NCI-H526 (cell line): ENCODE measurements at regions not wholly inside any gene's neighbourhood (a gene's known extent, or its start where the extent isn't known, plus 50 kb on each side); places are given as distances from the start of the nearest gene placed in this dataset.

Experiments used
- DNase-seq, 2 experiments: peaks; one replicate each; lab custom pipeline; 2025; lab: John Stamatoyannopoulos, UW

DNA sequence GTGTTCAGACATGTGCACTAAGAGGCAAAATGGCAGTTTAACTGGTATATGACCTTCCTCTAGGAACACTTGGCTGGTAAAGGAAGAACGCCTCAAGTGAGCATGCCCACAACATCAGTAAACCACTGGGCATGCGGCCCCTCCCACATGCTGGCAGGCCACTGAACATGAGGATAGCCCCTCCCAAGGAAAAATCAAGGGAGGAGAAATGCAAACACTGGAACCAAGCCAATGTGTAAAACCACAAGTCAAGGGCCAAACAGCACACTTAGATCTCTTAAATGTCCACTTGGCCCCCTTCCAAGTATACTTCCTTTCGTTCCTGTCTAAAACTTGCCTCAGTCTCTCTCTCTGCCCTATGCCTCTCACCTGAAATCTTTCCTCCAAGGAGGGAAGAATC, 980.8 kb downstream of the TSN start:
- no peak for DNase-seq

DNA sequence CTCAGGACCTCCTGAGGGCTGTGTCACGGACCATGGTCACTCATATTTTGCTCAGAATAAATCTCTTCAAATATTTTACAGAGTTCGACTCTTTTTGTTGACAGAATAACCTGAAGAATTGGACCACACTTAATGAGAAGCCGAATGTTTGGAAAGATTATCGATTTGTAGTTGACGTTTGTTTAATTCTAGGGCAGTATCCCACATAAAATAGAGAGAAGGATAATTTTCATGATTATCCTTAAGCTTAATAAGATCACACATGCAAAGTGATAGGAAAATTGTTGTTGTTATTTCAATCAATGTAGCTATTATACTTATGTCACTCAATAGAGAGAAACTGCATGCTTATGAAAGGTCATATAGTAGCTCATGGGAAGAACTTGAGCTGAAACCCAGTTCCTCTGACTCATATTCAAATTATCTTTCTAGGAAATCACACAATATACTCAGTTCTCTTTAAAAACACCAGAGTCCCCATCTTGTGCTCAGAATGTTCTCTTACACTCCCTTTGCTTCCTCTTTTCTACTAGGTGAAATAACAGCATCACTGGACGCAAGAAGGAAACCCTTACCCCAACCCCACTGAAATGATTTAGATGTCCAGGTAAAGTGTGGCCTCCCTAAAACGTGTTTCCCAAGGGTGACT, 982.1 kb downstream of the TSN start:
- DNase-seq = no peak

DNA sequence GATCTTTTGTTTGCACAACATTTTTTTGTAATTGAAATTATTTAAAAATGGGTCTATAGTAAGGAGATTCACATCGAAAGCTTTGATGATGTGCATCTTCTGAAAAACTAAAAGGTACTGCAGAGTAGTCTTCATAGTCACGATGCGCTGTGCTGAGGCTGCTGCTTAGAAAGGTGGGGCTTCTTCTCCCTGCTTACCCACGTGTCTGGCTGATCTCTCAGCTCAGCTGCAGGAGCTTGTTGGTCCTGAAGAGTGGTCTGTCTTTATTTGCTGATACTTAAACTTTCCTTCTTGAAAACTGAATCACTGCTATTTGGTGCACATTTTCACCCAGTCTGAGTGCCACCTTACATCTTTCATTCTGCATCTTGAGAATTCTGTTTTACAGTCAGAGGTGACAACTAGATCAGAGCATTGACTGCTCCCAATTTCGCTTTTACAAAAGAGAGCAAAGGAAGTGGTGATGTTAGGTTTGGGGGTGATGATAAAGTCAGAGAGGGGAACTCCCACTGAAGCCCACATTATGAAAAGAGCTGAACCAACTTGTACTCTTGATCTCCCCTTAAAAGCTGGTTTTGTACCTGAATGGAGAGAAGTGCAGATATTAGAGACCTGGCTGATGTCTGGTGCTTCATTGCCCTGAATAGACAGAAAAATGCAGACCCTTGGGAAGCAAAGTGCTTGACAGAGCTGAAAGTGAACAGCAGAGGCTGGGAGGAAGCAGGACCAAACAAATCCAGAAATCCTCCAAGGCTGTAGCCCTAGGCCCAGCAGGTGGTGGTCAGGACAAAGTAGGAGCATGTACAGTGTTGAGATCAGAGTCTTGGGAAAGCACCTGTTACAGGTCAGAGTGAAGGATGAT, 984.5 kb downstream of the TSN start:
- DNase-seq = no peak

DNA sequence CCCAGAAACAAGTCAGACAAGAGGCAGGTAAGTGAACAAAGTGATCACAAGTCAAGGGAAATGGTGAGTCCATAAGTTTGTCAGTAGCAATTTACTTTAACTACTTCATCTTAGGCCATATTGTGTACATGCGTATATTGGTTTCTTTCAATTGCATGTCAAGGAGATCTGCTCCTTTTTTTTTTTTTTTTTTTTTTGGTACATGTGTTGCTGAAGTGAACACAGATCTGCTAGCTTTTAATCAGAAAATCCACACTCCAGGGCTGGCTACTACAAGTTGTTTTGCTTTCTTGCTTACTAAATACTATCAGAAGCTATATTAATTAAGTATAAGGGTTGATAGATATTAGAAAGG, 985.1 kb downstream of the TSN start:
- DNase-seq = no peak

DNA sequence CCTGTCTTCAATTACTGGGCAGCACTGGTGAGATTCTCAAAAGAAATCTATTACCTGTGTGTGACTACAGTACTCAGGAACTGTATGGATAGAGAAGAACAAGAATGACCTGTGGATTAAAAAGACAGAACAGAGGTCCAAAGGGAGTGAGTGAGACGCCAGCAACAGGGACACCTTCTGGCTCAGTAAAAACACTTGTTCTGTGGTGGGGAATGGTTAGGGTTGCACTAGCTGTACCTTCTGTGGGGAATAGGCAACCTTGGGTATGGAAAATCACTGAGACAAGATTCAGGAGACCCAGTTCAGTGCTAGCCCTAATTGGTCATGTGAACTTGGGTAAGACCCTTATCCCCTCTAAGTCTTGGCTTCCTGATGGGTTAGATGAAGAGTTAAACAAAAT, 986.0 kb downstream of the TSN start:
- no peak for DNase-seq

DNA sequence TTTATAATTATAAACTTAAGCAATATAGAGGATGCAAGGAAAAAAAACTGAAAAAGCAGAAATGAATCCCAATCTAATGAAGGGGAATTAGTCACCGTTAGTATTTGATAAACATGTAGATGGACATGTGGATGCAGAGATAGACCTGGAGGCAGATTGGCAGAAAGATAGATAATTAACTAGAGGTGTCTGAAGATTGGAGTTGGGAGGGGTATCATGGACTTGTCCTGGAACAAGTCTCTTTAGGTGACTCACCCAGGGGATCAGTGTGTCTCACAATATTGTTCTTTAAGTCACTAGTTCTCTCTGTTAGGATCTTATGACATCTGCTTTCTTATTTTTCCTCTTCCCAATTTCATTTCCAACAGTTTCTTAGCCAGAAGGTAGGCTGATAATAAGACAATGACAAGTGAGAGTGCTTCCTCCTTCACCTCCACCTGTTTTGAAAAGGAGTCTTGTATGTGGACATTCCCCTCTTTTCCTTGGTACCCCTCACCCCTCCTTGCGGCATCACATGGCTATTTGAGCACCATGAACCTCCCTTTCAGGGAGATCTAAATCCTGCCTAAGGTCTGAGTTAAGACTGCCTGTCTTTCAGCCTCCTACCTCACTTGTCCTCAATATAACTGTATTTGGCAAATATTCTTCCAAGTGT, 987.7 kb downstream of the TSN start:
- DNase-seq = no peak

DNA sequence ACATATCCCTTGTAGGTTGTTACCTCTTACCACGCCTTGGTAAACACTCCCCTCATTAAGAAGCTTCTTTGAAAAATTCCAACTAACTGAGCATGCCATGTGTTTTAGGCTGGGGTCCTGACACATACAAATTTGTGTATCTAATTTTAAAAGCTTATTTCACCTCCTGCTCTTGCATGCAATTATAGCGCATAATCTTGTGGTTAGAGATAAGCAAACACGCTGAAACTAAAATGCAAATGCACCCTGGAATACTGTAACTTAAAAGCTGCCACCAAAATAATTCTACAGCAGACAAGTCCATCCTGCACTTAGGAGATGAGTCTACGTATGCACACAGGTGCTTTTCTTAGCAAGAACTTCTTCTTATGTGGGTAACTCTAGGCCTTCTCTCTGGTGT, 990.2 kb downstream of the TSN start:
- peak; percentile 35 to 64 for DNase-seq

DNA sequence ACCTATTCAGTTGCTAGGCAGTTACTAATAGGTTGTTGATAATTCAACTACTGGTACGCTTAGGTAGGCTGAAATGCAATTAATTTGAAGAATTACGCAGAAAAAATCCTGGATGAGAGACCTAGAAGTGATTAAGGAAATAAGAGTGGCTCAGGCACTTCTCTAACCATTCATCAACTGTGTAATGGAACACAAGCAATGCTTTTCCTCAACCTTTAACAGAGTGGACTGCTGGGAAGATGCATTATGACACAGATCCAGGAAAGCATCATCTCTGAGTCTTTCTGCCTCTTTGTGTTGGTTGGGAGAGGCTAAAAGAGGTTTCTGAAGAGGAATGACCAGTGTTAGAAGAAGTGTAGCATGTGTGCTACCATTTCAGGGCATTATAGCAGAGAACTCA, 992.2 kb downstream of the TSN start:
- no peak for DNase-seq

DNA sequence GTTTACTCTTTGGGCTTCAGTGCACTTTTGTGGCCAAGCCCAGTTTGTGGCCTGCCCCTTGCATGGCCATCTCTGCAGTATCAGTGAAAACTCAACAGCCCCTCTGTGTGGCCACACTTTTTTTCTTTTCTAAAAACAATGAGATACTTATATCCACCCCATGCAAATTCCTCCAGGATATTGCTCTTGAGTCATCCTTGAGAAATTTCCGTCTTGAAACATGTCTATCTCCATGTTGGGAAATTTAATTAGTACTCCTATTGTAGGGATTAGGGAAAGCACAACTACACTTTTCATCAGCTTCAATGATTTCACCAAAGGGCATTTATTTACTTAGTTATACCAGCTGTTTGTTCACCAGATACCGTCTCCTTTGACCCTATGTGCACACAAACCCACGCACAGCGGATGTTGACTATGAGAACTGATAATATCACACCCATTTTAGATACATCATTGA, 993.1 kb downstream of the TSN start:
- DNase-seq = peak in 1 of 2 experiments; percentile 16

DNA sequence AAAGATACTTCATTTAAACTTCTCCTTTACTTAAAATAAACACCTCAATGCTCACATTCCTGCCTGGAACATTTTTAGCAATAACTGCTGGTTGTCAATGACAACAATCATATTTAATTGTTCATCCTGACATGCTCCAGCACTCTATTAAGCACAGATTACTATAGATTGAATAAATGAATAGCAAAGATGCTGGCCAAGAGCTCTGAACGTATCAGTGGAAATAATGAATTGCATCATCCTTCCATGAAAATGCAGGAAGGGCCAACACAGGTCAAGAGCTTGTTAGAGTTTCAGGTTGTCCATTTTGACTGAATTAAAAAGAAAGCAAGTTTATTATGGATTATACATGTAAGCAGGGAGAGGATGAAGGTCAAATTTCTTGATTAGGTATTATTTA, 994.0 kb downstream of the TSN start:
- no peak for DNase-seq

DNA sequence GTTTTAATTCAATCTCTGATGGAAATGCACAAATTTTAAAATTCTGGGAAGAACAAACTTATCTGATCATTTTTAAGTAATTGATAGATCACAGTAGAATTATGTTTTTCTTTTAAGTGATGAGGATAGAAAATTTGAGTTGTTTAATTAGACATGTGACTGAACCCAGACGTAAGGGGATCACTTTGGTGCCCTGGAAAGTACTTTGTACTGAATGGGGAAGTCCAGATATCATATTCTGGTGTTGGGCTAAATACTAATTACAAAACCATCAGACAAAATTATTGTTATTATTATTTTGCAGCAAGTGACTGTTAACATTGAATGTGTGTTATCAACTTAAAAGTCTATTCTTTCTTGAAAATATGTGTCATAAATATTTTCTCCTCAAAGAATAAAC, 994.6 kb downstream of the TSN start:
- no peak for DNase-seq

DNA sequence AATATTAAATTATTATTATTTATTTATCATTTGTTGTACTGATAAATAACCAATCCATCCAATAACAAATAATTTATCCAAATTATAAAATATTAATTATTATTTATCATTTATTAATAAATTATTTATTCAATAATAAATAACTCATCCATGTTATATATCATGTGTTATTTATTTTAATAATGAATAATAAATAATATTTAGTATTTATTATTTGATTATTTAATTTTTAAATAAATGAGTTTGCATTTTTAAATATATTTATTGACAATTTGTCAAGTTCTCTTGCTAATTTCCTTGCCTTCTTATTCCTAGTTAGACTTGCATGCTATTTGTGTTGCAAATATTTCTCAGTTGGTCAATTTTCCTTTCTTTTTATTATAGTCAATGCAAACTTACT, 995.4 kb downstream of the TSN start:
- no peak for DNase-seq

DNA sequence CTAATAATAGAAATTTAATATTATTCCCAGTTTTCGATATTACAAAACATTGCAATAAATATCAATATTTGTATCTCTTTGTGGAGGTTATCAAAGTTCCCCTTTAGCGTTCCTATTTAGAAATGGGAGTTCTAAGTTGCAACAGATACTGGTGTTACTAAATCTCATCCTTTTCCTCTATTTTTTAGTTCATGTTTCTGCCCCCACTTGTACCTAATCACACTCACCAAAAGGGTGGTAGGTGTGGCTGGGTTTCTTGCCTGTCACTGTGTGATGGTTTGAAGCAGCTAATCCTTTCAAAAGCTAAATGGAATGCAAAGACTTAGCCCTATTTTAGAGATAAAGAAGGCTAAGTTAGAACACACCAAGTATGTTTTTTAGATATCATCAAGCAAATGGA, 997.9 kb downstream of the TSN start:
- no peak for DNase-seq

DNA sequence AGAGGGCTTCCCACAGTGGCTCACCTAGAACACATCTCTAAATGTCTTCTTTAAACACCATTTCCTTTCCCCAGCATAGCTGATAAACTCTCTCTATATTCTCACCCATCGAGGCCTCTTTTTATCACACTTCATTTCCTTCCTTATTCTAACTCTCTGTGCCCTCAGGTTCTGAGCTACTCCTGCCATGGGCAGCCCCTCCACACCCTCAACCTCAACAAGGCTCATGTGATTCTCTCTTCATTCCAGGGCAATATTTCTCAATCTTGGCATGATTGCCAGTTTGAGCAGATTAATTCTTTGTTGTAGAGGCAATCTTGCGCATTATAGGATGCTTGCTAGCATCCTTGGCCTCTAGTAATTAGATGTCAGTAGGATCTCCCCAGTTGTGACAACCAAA, 999.1 kb downstream of the TSN start:
- no peak for DNase-seq

DNA sequence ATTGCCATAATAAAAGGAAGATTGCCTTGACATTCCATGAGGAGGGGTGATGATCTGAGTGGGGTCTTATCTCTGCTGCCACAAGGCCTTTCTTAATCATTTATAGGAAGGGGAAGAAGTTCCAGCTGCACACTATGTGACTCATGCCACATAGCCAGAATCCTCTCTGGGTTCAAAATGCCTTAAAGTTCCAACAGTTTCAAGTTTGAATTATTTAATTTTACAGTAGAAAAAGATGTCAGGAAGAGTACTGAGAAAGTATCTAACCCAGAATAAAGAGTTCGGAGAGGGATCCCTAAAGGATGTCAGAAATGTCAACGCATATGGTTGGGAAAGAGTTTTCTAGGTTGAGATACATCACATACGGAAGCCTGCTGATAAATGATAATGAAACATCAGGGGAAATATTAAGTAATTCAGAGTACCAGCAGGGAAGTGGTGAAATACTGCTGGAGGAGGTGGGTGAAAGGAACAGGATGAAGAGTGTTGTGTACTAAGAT, 999.9 kb downstream of the TSN start:
- no peak for DNase-seq

DNA sequence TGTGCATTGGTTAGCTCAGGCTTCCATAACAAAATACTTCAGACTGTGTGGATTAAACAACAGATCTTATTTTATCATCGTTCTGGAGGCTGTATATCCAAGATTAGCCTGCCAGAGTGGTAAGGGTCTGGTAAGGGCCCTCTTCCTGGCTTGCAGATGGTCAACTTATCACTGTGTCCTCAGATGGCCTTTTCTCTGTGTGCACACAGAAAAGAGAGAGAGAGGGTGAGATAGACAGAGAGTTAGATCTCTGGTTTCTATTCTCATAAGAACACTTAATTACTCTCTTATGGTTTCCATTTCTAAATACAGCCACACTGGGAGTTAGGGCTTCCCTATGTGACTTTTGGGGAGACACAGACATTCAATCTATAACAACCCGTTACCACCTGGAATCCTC, 1003.5 kb downstream of the TSN start:
- no peak for DNase-seq

DNA sequence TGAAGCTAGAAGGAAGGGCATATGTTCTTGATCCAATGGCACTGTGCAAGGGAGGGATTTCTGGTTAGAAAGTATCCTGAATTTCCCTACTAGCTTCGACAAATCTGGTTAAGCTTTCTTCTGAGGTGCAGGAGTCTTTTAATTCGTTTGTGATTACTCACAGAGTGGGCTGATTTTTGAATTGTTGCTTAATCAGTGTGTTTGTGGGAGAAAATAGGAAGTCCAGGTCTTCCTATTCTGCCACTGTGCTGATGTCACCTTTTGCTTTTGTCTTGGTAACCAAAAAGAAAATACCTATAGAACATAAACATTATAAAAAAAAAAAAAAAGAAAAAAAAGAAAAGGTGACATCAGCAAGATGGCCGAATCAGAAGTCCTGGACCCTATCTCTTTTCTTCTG, 1008.6 kb downstream of the TSN start:
- no peak for DNase-seq

DNA sequence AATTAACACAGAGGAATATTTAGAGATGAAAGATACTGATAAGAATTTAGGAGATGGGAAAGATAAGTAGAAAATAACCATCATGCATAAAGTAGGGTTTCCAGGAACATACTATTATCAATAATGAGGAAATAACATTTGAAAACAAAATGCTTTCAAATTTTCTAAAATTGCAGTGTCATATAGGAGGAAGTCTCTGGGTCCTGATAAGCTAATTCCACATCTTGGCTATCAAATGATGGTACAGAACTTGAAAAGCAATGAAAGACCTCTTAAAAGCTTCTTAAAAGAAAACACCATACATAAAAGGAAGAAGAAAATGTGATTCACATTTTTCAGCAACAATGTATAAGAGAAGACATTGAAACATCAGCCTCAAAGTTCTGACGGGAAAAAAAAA, 1024.8 kb downstream of the TSN start:
- DNase-seq = no peak

DNA sequence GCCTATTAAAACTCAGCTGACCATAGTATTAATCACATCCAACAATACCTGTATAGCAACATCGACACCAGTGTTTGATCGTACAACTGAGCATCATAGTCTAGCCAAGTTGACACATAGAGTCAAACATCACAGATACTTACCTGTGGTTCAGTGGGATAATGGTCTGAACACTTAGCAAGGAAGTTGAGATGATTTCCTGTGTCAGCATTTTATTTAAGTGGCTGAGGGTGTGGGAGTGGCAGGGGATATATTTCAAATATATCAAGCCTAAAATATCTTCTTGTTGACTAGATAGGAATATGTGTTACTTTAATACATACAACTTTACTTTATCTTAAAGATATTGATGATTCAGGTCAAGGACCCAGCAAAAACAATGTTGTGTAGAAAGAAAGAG, 1038.6 kb downstream of the TSN start:
- DNase-seq = no peak

DNA sequence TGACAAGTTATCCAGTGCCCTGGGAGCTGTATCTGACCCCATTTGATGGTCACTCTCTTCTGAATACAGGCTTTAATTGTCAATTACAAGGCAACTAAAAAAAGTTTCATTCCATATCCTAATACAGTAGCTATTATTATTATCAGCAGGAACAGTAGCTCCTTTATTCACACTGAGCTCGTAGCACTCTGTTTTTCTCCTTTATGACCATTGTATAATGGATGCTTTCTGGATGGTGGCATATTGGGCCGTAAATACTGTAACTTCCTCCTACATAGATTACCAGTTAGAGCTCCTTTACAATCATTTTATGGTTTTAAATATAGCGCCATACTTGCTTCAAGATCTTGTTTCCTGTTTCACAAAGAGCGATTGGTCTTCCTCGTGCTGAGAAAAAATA, 1040.3 kb downstream of the TSN start:
- no peak for DNase-seq

DNA sequence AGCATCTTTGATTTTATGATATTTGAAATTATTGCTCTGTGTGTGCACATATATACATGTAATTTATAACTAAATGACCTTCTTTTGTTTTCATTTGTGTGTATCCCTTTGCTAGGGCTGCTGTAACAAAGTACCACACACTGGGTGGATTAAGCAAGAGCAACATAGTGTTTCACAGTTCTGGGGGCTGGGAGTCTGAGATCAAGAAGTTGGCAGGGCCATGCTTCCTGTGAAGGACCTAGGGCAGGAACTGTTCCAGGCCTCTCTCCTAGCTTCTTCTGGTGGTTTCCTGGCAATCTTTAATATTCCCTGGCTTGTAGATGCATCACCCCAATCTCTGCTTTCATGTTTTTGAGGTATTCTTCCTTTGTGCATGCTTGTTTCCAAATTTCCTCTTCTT, 1043.9 kb downstream of the TSN start:
- no peak for DNase-seq

DNA sequence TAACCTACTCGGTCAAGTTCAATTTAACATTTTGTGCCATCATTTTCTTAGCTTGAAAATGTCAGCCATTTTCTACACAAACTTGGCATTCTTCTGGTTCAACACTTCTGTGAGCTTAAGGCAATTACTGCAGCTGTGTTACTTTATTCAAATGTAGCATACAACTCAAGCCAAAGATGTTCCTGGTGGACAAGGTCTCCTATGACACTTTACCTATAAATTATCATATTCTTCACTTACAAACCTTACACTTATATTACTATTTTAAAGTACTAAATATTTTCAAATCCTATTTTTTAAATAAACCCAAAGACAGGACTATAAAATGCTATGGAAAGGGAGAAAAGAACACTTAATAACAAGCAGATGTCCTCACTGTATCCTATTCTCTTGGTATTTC, 1045.3 kb downstream of the TSN start:
- DNase-seq = no peak

DNA sequence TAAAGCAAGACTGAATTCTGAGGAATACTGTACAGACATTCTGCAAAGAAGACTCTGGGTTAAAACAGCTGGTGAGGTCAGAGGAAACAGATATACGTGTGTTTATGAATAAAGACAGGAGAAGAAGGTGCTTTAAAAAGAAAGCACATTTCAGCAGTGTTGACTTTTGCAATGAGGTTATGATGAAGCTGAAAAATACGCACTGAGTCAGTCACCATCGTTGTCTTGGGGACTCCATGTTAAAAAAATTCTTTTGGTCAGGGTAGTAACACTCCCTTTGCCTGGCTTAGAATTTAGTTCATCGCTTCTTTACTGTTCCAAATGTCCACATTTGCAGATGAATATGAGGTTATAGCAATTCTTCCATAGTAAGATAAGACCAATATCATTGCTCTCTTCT, 1049.0 kb downstream of the TSN start:
- no peak for DNase-seq
